ENCODE measurements at regions not wholly inside any gene's neighbourhood (a gene's known extent, or its start where the extent isn't known, plus 50 kb on each side); places are given as distances from the start of the nearest gene placed in this dataset.
"Not testable (repeated sequence)": the region's sequence is repeated elsewhere in the genome, so short reads cannot be mapped to it uniquely, and the experiment has no call there.

DNA sequence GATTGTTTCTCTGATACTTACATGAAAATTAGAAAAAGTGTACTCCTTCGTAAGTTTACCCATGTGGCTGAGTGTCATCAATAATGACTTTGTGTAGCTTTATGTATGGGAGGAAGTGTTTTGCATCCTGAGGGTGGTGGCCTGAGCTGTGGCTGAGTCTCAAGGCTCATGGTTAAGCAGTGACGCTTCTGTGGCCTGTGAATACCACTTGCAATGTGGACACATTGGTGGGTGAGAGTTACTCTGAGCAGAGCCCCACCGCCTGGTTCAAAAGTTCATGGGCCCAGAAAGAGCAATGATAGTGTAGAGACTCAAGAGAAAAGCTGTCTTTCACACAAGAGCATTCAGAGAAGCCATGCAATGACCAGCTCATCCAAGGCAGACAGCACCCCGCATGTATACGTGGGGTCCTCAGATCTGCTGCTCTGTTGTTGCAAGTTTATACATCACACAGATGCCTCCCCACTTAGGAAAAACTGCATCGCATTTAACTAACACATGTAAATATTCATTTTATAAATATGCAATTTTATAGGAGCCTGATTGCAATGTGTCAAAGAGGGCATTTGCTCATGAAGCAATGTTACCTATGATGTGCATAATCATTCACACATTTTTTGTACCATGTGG is 55.1 kb upstream of the FRMD6 start:
- no peaks in the 10 kb centered on the region for H3K4me1 Mint-ChIP-seq
- H3K27ac Mint-ChIP-seq = no peak overlapping the region
- no peak overlapping the region for H3K4me3 Mint-ChIP-seq
- ChIA-PET POLR2A (no interaction called here), CTCF (no interaction called here)
- peaks cover 13% of the 10 kb centered on the region for H3K27me3 Mint-ChIP-seq
- H3K36me3 Mint-ChIP-seq (ENCODE audit: low read depth) = no peaks in the 10 kb centered on the region
- intact Hi-C loops (cut with micrococcal nuclease) = no loop called here
- TF ChIP-seq, protein P1, sequence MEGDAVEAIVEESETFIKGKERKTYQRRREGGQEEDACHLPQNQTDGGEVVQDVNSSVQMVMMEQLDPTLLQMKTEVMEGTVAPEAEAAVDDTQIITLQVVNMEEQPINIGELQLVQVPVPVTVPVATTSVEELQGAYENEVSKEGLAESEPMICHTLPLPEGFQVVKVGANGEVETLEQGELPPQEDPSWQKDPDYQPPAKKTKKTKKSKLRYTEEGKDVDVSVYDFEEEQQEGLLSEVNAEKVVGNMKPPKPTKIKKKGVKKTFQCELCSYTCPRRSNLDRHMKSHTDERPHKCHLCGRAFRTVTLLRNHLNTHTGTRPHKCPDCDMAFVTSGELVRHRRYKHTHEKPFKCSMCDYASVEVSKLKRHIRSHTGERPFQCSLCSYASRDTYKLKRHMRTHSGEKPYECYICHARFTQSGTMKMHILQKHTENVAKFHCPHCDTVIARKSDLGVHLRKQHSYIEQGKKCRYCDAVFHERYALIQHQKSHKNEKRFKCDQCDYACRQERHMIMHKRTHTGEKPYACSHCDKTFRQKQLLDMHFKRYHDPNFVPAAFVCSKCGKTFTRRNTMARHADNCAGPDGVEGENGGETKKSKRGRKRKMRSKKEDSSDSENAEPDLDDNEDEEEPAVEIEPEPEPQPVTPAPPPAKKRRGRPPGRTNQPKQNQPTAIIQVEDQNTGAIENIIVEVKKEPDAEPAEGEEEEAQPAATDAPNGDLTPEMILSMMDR (IDR thresholded peaks at IDR 0.05) = no peak
- ATAC-seq (ENCODE audit: low read depth) = no peak
- no peaks in the 10 kb centered on the region for H3K9me3 Mint-ChIP-seq
- DNase-seq = no peak

DNA sequence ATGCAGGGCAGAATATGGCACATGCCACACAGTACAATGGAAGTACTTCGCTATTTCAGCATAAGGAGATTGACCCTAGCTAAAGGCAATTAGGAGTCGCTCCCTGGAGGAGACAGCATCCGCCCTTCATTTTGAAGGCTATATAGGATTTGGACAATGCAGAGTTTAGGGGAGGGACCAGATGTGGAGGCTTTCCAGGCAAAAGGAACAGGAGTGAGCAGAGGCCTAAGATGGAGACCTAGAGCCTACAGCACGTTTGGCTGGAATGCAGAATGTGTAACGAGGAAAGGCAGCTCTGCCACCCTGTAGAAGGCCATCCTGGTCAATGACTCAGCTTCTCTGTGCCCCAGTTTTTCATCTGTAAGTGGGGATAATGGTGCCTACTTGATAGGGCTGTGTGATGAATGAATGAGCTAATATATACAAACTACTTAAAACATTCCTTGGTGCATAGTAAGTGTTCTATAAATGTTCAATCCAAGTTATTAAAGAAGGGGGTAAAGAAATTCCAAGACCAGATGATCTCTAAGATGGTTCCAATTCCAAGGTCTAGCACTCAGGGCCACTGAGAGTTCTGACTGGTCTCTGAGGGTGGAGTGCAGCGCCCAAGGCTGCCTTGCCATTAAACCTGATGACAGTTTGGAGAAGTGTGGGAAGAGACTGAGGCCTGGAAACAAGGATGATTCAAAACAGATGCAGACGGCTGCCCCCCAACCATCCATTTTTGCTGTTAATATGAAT is 54.3 kb upstream of the FRMD6 start:
- Mint-ChIP-seq H3K36me3 (ENCODE audit: low read depth) (no peaks in the 10 kb centered on the region), H3K4me3 (no peak overlapping the region), H3K27me3 (peaks cover 13% of the 10 kb centered on the region), H3K9me3 (no peaks in the 10 kb centered on the region), H3K4me1 (no peaks in the 10 kb centered on the region), H3K27ac (no peak overlapping the region)
- intact Hi-C loops (cut with micrococcal nuclease) = no loop called here
- CTCF ChIA-PET = no interaction called here
- TF ChIP-seq, protein P1 (IDR thresholded peaks at IDR 0.05) = no peak
- ATAC-seq (ENCODE audit: low read depth) (no peak), DNase-seq (no peak)
- POLR2A ChIA-PET = no interaction called here

DNA sequence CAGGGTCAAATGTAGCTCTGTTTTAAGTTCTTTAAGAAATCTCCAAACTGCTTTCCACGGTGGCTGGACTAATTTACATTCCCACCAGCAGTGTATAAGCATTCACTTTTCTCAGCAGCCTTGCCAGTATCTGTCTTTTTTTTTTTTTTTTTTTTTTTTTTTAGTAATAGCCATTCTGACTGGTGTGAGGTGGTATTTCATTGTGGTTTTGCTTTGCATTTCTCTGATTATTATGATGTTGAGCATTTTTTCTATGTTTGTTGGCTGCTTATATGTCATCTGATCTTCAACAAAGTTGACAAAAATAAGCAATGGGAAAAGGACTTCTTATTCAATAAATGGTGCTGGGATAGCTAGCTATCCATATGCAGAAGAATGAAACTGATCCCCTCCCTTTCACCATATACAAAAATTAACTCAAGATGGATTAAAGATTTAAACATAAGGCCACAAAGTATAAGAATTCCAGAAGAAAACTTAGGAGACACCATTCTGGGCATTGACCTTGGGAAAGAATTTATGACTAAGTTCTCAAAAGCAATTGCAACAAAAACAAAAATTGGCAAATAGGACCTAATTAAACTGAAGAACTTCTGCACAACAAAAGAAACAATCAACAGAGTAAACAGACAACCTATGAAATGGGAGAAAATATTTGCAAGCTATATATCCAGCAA is 52.6 kb upstream of the FRMD6 start:
- H3K36me3 Mint-ChIP-seq (ENCODE audit: low read depth); H3K27ac Mint-ChIP-seq; CTCF ChIA-PET; H3K4me3 Mint-ChIP-seq; DNase-seq; H3K9me3 Mint-ChIP-seq; H3K4me1 Mint-ChIP-seq; ATAC-seq (ENCODE audit: low read depth); intact Hi-C loops (cut with micrococcal nuclease): not testable (repeated sequence)
- peaks cover 19% of the 10 kb centered on the region for H3K27me3 Mint-ChIP-seq
- POLR2A ChIA-PET = interaction anchor here (0.6 kb wide), 1 partner anchor 10 kb away, joined by 3 read pairs; no protein-coding TSS in a partner anchor

DNA sequence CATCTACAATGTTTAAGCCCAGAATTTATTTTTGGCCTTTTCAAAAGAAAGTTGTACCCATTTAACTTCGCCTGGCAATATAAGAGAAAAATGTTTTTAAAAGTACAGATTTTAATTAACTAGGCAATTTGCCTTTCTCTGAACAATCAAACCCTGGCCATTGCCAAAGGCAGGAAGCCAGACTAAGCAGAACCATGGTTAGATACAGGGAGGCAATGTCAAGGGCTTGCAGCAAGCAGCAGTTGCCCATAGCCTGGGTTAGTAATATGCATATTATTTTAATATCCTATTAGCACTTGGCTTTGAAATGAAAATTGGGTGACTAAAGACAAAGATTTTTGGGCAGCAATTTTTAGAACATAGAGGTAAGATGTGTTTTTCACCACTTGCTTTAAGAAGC is 51.1 kb upstream of the FRMD6 start:
- no peak for DNase-seq
- Mint-ChIP-seq H3K4me3 (no peak overlapping the region), H3K9me3 (no peaks in the 10 kb centered on the region), H3K27me3 (peaks cover 19% of the 10 kb centered on the region), H3K4me1 (no peaks in the 10 kb centered on the region), H3K27ac (no peak overlapping the region), H3K36me3 (ENCODE audit: low read depth) (no peaks in the 10 kb centered on the region)
- TF ChIP-seq, protein P1 (IDR thresholded peaks at IDR 0.05) = no peak
- CTCF ChIA-PET = no interaction called here
- no peak for ATAC-seq (ENCODE audit: low read depth)
- intact Hi-C loops (cut with micrococcal nuclease) = no loop called here
- POLR2A ChIA-PET = no interaction called here
